ENCODE measurements at regions not wholly inside any gene's neighbourhood (a gene's known extent, or its start where the extent isn't known, plus 50 kb on each side); places are given as distances from the start of the nearest gene placed in this dataset.

DNA sequence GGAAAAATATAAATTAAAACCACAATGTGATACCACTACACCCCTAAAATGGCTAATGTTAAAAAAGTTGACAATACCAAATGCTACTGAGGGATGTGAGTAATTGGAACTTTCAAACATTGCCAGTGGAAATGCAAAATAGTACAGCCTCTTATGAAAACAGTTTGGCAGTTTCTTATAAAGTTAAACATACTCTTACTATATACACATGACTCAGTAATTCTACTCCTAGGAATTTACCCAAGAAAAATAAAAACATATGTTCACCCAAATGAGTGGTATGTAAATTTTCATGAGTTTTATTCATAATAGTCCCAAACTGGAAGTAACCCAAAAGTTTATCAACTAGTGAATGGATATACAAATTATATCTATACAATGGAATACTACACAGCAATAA is 228.0 kb downstream of the CYP26B1 start:
- Mint-ChIP-seq H3K27me3 (ENCODE audit: low read depth) (no peaks in the 10 kb centered on the region), H3K27ac (no peak overlapping the region), H3K4me1 (peaks cover 9% of the 10 kb centered on the region), H3K9me3 (peaks cover 25% of the 10 kb centered on the region), H3K4me3 (no peak overlapping the region), H3K36me3 (peaks cover 4% of the 10 kb centered on the region)
- DNase-seq (ENCODE audit: low spot score in 2 of 2, unreplicated experiment in 2 of 2): no peak
- TF ChIP-seq, protein P1, sequence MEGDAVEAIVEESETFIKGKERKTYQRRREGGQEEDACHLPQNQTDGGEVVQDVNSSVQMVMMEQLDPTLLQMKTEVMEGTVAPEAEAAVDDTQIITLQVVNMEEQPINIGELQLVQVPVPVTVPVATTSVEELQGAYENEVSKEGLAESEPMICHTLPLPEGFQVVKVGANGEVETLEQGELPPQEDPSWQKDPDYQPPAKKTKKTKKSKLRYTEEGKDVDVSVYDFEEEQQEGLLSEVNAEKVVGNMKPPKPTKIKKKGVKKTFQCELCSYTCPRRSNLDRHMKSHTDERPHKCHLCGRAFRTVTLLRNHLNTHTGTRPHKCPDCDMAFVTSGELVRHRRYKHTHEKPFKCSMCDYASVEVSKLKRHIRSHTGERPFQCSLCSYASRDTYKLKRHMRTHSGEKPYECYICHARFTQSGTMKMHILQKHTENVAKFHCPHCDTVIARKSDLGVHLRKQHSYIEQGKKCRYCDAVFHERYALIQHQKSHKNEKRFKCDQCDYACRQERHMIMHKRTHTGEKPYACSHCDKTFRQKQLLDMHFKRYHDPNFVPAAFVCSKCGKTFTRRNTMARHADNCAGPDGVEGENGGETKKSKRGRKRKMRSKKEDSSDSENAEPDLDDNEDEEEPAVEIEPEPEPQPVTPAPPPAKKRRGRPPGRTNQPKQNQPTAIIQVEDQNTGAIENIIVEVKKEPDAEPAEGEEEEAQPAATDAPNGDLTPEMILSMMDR (IDR thresholded peaks at IDR 0.05; ENCODE audit: unreplicated experiment): no peak

DNA sequence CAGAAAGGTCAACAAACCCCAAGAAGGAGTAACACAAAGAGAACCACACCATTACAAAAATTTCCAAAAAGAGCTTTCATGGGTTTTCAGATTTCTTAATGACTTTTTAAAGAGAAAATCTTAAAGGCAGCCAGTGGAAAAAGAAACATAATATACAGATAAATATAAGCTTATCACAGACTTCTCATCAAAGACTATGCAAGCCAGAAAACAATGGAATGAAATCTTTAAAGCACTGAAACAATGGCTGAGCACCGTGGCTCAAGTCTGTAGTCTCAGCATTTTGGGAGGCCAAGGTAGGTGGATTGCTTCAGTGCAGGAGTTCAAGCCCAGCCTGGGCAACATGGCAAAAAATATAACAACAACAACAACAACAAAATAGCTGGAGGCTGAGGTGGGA is 237.4 kb downstream of the CYP26B1 start:
- H3K27ac Mint-ChIP-seq: no peak overlapping the region
- TF ChIP-seq, protein P1 (IDR thresholded peaks at IDR 0.05; ENCODE audit: unreplicated experiment): no peak
- H3K27me3 Mint-ChIP-seq (ENCODE audit: low read depth): peaks cover 5% of the 10 kb centered on the region
- no peak for DNase-seq (ENCODE audit: low spot score in 2 of 2, unreplicated experiment in 2 of 2)
- H3K4me3 Mint-ChIP-seq: no peak overlapping the region
- H3K36me3 Mint-ChIP-seq: peaks cover 18% of the 10 kb centered on the region
- H3K9me3 Mint-ChIP-seq: peaks cover 54% of the 10 kb centered on the region
- H3K4me1 Mint-ChIP-seq: peaks cover under 1% of the 10 kb centered on the region

DNA sequence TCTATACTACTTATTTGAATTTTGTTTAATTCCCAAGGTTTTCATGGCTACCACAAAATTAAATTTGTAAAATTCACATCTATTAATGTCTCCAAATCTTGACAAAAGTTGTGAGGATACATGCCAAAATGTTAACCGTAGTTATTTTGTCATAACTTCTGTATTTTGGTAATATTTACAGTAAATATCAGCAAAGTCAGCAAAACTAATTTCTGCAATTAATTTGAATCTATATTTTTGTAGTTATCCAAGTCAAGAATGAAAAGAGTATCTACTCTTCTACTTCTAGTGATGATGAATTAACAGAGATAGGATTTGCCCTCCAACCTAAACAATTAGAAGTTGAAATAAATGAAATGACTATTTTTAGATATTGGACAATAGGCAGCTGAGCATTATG is 238.9 kb downstream of the CYP26B1 start:
- Mint-ChIP-seq H3K4me3 (no peak overlapping the region), H3K27ac (no peak overlapping the region), H3K36me3 (peaks cover 18% of the 10 kb centered on the region), H3K27me3 (ENCODE audit: low read depth) (peaks cover 5% of the 10 kb centered on the region), H3K4me1 (peaks cover 5% of the 10 kb centered on the region), H3K9me3 (peaks cover 53% of the 10 kb centered on the region)
- TF ChIP-seq, protein P1 (IDR thresholded peaks at IDR 0.05; ENCODE audit: unreplicated experiment): no peak
- no peak for DNase-seq (ENCODE audit: low spot score in 2 of 2, unreplicated experiment in 2 of 2)

DNA sequence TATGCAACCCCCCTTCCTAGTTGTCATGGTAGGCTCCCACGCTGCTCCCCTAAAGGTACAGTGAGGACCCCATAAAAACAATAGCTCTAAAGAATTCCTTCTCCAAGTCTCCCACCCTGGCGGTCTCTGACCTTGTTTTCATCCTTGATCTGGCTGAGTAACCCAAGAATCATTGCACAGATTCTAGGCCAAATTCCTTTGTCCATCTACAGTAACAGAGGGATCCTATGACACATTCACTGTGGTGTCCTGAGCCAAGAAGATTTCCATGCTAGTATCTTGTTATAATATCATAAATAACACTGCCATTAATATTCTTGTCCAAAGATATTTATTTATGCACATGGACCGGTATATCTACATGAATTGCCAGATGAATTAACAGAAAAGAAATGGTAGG is 240.2 kb downstream of the CYP26B1 start:
- TF ChIP-seq, protein P1 (IDR thresholded peaks at IDR 0.05; ENCODE audit: unreplicated experiment): no peak
- Mint-ChIP-seq H3K9me3 (peaks cover 48% of the 10 kb centered on the region), H3K27ac (no peak overlapping the region), H3K36me3 (peaks cover 18% of the 10 kb centered on the region), H3K27me3 (ENCODE audit: low read depth) (peaks cover 8% of the 10 kb centered on the region), H3K4me3 (no peak overlapping the region), H3K4me1 (peaks cover 5% of the 10 kb centered on the region)
- no peak for DNase-seq (ENCODE audit: low spot score in 2 of 2, unreplicated experiment in 2 of 2)

DNA sequence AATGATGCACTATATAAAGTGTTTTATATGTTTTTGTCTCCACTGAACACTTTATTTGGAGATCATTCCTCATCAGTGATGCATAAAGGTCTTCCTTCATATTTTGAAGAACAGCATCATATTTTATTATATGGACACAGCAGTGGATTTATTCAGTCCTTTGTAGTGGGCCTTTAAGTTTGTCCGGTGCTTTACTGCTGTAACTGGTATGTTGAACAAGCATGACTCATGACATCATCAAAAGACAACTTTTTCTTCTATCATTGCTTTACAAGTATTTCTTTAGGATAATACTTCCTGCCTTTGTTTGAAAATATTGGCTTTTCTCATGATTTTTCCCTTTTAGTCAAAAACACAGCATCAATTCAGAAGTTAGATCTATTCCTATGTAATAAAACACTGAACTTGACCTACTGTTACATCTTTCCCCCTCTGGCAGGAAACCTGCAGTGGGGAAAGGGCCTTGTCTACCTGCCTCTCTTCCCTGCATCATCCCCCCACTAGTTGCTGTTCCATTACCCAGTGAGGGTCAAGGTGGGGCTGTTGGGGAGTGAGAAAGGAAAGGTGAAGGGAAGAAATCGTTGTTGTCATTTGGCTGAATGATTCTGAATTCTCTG is 241.2 kb downstream of the CYP26B1 start:
- no peak overlapping the region for H3K4me3 Mint-ChIP-seq
- H3K9me3 Mint-ChIP-seq: peaks cover 38% of the 10 kb centered on the region
- H3K27ac Mint-ChIP-seq: no peak overlapping the region
- TF ChIP-seq, protein P1 (IDR thresholded peaks at IDR 0.05; ENCODE audit: unreplicated experiment): no peak
- peaks cover 8% of the 10 kb centered on the region for H3K27me3 Mint-ChIP-seq (ENCODE audit: low read depth)
- H3K4me1 Mint-ChIP-seq: peaks cover 5% of the 10 kb centered on the region
- no peak for DNase-seq (ENCODE audit: low spot score in 2 of 2, unreplicated experiment in 2 of 2)
- peaks cover 16% of the 10 kb centered on the region for H3K36me3 Mint-ChIP-seq

DNA sequence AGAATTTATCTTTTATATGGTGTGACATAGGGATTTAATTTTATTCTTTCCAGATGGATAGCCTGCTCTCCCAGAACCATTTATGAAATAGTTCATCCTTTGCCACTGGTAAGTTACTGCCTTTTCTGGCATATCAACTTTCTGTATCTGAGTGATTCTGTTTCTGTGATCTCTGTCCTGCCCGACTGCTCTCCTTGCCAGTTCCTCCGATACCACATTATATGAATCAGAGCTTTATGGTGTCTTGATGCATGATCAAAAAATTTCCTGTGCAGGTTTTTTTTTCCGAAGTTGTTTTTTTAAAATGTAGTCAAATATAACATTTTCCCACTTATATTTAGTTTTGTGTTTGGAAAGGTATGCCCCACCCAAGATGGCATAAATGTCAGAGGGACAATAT is 242.5 kb downstream of the CYP26B1 start:
- Mint-ChIP-seq H3K9me3 (peaks cover 28% of the 10 kb centered on the region), H3K4me1 (peaks cover 5% of the 10 kb centered on the region), H3K36me3 (peaks cover 12% of the 10 kb centered on the region), H3K27me3 (ENCODE audit: low read depth) (peaks cover 15% of the 10 kb centered on the region), H3K27ac (no peak overlapping the region), H3K4me3 (no peak overlapping the region)
- TF ChIP-seq, protein P1 (IDR thresholded peaks at IDR 0.05; ENCODE audit: unreplicated experiment): no peak
- DNase-seq (ENCODE audit: low spot score in 2 of 2, unreplicated experiment in 2 of 2): no peak

All from mesothelial cell of epicardium (in vitro differentiated cells).